HEK293 (cell line): ENCODE measurements at regions not wholly inside any gene's neighbourhood (a gene's known extent, or its start where the extent isn't known, plus 50 kb on each side); places are given as distances from the start of the nearest gene placed in this dataset.

Source experiments
- ZNF280D ChIP-seq: fragments of 450-650 bp; formaldehyde crosslinking; IDR thresholded peaks from 2 replicates; pipeline ENCODE4 v1.5.1; 2016; ENCODE audit warnings: missing biosample characterization, missing genetic modification characterization
- ZNF394 ChIP-seq: fragments of 450-650 bp; formaldehyde crosslinking; IDR thresholded peaks from 2 replicates; pipeline ENCODE4 v1.5.1; 2016; ENCODE audit warnings: missing biosample characterization, missing genetic modification characterization, mild to moderate bottlenecking, moderate library complexity, borderline replicate concordance
- ZNF585B ChIP-seq: fragments of 450-650 bp; formaldehyde crosslinking; IDR thresholded peaks from 2 replicates; pipeline ENCODE4 v1.5.1; 2016; ENCODE audit warnings: missing biosample characterization, missing genetic modification characterization
- TF ChIP-seq, protein P1 (sequence below): fragments of 450-650 bp; formaldehyde crosslinking; IDR thresholded peaks from 2 replicates; pipeline ENCODE4 v1.5.1; 2016; ENCODE audit warnings: missing biosample characterization, missing genetic modification characterization

DNA sequence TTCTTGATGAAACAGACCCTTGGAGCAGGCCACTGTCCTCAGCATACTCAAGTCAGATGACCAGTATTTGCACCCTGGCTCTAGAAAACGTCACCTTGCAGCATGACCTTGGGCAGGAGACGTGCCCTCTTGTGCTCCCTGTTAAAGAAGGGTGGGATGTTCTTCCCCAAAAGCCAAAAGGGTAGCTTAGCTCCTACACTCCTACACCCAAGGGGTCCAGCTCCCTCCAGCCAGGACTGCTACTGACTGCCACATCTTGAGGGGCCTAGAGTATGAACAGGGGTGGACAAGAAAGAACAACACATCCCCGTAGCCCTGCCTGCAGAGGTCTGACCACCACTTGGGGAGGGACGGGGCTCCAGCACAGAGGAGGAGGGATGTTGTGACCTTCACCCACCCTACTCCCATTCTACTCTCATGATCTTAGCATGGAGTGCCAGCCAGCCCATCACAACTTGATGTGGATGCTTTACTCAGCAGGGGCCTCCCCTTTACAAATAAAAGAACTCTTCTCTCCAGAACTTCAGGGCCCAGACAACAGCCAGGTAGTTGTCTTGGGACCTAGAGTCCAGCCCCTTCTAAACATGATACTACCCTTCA is 165.3 kb upstream of the ZMIZ1 start:
- TF ChIP-seq, protein P1, sequence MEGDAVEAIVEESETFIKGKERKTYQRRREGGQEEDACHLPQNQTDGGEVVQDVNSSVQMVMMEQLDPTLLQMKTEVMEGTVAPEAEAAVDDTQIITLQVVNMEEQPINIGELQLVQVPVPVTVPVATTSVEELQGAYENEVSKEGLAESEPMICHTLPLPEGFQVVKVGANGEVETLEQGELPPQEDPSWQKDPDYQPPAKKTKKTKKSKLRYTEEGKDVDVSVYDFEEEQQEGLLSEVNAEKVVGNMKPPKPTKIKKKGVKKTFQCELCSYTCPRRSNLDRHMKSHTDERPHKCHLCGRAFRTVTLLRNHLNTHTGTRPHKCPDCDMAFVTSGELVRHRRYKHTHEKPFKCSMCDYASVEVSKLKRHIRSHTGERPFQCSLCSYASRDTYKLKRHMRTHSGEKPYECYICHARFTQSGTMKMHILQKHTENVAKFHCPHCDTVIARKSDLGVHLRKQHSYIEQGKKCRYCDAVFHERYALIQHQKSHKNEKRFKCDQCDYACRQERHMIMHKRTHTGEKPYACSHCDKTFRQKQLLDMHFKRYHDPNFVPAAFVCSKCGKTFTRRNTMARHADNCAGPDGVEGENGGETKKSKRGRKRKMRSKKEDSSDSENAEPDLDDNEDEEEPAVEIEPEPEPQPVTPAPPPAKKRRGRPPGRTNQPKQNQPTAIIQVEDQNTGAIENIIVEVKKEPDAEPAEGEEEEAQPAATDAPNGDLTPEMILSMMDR (tag by site-specific recombination), result no peak
- no peak for TF ChIP-seq ZNF394 (tag by site-specific recombination)
- no peak for TF ChIP-seq ZNF585B (tag by site-specific recombination)
- TF ChIP-seq ZNF280D (tag by site-specific recombination), result no peak
